Skin epidermis (tissue), 12 donors: ENCODE measurements at regions not wholly inside any gene's neighbourhood (a gene's known extent, or its start where the extent isn't known, plus 50 kb on each side); places are given as distances from the start of the nearest gene placed in this dataset.

ENCODE experiments used
- H3K27ac ChIP-seq, 21 experiments: fragments of 200-600 bp; sonication (generic) in 11 of 21; one replicate each; pipeline ENCODE4 v1.5.0; 2020; ENCODE audit warnings: mild to moderate bottlenecking in 3 of 21, inconsistent platforms in 2 of 21, moderate library complexity in 2 of 21
- H3K4me3 ChIP-seq, 7 experiments: fragments of 200-600 bp; sonication (generic) in 2 of 7; one replicate each; pipeline ENCODE4 v1.5.0; 2020; ENCODE audit warnings: inconsistent platforms in 2 of 7, mild to moderate bottlenecking in 2 of 7, moderate library complexity in 1 of 7

DNA sequence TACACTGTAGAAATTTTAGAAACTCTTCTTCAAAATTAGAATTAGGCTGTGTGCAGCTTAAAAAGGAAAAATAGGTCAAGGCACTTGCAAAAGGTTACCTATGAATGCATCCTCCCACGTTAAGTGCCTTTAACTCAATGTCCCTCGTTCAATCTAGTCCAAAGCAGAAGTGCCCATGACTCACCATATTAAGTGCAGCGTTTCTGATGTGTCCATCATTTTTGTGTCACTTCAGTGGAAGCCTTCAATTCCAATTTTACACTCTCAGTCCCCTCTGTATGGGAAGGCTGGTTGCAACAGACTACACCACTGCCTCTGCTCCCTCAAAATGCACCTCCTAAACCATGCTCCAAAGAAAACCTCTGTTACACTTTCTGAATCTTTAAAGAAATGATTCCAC is 53.4 kb downstream of the FOXB1 start:
- Histone ChIP-seq H3K27ac (no peak overlapping the region), H3K4me3 (no peak overlapping the region)

DNA sequence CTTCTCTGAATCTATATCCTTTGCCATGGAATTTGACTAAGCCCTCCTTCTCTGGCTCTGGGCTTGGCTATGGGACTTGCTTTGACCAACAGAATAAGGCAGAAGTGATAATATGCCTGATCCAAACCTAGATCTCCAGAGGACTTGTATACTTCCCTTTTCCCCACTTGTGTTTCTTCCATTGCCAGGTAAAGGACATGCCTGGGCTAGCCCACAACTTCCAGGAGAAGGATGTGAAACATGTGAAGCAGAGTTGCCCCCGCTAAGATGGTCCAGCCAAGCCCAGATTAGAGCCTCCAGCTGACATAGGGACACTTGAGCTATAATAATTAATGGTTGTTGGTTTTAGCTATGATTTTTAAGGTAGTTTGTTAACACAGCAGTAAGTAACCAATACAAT is 55.1 kb downstream of the FOXB1 start:
- no peak overlapping the region for H3K4me3 ChIP-seq
- no peak overlapping the region for H3K27ac ChIP-seq

DNA sequence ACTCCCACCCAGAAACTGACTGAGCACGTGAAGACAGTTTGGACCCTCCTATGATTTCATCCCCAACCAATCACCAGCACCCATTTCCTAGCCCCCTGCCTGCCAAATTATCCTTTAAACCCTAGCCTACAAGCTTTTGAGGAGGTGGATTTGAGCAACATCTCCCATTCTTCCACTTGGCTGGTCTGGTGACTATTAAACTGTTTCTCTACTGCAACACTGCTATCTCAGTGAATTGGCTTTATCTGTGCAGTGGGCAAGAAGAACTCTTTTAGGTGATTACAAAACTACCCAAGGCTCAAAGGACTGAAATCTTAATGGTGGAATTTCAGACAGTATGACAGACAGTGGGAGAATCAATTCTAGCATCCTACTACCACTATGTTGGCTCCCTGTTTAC is 57.6 kb downstream of the FOXB1 start:
- H3K4me3 ChIP-seq: no peak overlapping the region
- H3K27ac ChIP-seq: no peak overlapping the region

DNA sequence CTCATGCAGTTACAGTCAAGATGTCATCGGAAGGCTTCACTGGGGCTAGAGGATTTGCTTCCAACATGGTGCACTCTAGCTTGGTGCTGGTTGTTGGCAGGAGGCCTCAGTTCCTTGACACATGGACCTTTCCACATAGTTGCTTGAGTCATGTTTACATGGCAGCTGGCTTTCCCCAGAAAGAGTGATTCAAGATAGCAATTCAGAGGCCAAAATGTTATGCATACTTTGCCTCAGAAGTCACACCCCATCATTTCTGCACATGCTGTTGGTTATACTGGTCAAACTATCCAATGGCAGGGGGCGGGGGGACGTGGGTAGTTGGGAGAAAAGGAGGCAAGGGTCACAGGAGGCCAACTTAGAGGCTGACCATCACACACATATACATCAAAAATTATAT is 58.7 kb downstream of the FOXB1 start:
- no peak overlapping the region for H3K4me3 ChIP-seq
- no peak overlapping the region for H3K27ac ChIP-seq

DNA sequence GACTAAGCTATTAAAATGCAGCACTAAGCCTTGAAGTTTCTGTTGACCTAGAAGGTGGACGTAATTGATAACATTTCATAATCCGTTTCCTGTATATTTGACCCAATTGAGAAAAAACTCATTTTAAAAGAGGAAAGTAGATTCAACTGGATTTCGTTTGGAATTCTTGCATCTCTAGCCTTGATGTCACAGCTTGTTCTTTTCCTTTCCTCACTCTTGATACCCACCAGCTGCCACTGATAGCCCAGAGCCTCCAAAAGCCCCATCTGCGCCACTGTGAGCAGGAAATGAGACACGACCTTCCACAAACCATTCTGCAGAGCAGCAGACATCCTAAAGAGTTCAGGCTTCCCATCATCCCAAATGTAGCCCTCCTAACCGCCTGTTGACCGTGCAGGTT is 61.8 kb downstream of the FOXB1 start:
- Histone ChIP-seq H3K27ac (no peak overlapping the region), H3K4me3 (no peak overlapping the region)

DNA sequence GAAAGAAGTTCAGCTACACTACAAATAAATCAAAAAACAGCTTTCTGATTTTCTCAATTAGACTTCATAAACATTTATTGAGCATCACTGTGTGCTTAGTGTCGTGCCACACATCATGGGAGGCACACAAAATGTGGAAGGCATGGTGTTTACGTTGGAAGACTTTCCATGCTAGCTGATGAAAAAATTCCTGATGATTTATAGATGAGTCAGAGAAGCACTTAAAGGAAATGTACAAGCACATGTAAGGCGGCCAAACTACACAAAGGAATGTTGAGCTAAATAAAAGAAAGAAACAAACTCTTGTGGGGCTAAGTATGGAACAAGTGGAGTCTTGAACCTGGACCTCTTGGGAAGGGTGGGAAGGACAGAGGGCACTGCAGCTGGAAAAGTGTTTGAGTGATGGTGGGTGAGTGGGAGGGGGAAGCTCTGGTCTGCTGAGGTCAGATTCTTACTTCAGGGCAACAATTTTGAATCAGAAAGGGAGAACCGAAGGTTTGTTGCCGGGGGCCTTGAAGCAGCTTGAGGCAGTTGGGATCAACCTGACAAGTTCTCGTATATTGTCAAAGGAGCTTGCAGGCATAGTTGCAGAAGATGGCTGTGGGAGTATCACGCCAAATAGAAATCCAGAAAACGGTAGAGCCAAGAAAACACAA is 66.9 kb downstream of the FOXB1 start:
- H3K4me3 ChIP-seq: no peak overlapping the region

DNA sequence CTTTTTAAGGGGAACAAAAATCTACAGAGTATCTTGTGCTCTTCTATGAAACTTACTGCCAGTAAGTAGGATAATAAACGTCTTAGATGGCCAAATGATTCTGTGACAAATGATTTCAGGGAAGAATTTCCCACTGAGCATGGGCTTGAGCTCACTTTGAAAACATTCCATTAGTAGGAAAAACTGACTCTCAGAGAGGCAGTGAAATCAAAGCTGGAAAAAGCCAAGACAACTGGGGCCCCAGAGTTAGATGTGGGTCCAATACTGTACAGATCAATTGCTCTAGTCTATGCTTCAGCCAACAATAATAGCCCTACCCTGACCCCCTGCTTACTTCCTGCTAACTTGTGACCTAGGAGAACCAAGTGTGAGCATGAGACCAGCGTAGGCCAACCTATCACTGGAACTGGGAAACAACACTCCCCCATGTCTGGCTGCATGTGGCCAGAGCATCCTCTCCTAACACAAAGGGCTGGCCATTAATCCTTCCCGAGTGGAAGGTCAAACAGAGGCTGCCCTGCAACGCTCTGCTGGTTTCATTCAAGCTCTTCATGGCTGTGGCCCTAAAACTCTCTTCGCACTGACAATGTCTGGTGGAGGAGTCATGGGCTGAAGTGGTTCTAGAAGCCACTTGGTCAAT is 68.8 kb downstream of the FOXB1 start:
- H3K4me3 ChIP-seq: no peak overlapping the region

More for the DNA sequence above, 66.9 kb downstream of the FOXB1 start:
- no peak overlapping the region for H3K27ac ChIP-seq

DNA sequence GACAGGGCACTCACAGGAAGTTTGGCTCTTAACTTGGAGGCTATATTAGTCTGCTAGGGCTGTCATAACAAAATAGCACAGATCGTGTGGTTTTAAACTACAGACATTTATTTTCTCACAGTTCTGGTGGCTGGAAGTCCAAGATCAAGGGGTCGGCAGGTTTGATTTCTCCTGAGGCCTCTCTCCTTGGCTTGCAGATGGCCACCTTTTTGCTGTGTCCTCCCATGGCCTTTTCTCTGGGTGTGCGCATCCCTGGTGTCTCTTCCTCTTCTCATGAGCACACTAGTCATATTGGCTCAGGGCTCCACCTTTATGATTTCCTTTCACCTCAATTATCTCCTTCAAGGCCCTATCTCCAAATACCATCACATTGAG is 69.3 kb downstream of the FOXB1 start:
- Histone ChIP-seq H3K4me3 (no peak overlapping the region), H3K27ac (no peak overlapping the region)

More for the DNA sequence above, 68.8 kb downstream of the FOXB1 start:
- no peak overlapping the region for H3K27ac ChIP-seq

DNA sequence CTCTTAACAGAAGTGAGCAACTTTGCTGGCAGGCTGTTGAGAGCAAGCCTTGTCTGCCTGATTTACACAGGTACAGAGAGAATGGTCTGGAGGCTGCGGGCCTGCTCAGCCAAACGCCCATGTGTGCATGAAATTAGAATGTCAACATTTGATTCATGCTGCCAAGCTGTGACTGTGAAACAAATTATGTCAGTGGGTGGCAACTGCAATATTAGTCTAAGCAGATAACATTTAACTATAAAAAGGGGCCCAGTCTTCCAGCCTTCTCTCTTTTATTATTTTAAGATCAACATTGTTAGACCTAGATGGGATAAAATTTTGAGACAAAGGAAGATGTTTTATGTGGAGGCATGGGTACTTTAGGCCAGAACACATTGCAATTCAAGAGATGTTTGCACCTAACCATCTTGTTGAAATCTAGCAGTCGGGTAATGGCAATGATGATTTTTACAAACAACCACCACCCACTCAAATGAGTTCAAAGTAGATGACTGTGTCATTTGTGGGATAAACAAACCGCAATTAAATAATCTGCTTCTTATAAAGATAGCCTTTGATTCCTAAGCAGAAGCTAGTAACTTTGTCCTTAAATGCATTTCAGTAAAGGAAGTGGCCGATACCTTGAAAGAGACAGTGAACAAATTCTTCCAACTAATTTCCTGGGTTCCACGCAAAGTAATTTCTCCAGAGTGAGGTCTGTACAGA is 70.2 kb downstream of the FOXB1 start:
- Histone ChIP-seq H3K4me3 (no peak overlapping the region), H3K27ac (no peak overlapping the region)

DNA sequence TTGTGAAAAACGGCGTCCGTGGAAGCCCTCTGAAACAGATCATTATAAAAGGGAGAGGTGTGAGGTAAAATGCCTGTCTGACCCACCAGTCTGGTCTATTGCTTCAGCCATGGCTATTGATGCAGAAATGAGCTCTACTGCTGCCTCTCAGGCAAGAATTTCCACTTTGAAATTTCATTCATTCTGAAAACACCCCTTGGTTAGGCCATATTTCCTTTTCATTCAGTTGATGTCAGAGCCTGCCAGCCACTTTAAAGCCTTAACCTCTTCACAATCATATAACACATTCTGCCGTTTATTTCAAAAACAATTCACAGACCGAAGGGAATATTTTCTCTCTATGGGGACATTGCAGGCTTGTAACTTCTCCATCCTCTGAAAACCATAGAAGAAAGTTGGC is 71.9 kb downstream of the FOXB1 start:
- no peak overlapping the region for H3K27ac ChIP-seq
- H3K4me3 ChIP-seq: no peak overlapping the region

DNA sequence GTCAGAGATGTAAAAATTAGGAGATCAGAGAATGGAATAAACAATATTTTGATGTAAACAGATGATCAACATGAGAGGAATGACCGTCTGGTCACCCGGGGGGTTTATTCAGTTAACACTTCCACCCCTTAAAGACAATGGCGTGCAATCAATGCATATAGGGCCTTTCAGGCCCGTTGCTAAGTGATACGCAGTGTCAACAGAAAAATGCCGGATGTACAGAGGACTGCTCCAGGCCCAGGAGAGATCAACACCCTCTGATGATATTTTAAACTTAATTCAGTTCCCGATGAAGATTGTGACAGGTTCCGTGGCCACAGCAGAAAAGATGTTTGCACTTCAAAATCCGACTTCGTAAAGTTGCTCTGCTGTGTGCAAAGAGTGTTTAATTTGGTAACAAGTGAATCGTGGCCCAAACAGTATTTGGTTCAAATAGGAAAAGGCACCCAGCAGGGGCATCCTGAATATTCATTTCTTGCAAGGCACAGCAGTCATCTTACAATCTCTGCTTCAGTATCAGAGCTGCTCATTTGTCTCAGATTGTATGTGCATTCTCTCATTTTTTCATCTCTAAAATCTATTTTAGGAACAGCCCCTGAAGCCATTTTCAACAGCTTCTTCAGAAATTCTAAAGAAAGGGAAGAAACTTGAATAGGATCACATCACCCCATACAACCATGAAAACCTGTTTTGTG is 72.6 kb downstream of the FOXB1 start:
- Histone ChIP-seq H3K27ac (no peak overlapping the region), H3K4me3 (no peak overlapping the region)

DNA sequence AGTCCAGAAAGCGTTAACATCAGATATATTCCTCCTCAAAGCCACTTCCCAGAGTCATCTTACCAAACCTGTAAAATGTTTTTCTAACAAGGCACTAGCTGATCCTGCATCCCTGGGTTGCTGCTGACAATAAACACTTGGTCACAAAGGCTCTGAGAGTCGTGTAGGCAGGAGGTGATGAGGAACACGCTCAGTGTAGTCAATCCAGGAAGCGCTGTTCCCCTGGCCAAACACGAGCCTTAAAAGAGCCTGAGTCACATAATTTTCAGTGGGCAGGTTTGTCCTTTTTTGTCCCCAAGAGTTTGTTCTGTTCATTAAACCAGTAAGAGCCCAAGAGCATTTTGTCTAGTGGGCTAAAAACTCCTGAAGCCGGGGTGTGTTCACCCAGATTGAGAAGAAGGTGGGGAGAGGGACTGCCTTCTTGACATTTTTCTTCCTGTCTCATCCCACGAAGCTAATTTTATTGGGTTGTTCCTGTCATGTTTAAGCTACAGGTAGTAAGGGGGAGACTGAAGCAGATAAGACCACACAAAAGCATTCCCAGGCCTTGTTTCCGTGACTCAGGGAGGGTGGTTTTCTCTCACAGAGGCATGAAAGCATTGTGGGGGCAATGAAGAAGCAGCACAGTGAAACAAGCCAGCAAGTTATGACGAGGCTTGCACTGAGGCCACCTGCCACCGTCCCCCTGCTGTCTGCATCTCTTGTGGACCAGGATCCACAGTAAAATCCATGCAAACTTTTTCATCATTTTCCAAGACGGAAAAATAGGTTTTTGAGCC is 73.7 kb downstream of the FOXB1 start:
- Histone ChIP-seq H3K27ac (no peak overlapping the region), H3K4me3 (no peak overlapping the region)

DNA sequence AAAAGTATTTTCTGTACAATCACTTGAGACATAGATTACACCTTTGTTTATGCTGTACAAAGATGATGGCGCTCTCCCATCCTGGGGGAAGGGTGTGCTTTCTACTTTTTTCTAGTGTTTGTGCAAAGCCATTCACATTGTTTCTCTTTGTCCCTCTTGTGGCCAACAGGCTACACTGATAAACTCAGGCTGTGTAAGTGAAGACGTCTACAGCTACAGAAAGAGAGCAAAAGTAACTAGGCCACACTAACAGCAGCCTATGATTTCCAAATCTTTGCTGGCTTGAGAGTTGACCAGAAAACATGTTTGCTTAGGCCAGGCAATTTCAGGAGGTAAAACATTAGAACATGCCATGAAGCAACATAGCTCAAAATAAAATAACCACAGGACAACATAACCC is 75.1 kb downstream of the FOXB1 start:
- H3K4me3 ChIP-seq: no peak overlapping the region
- no peak overlapping the region for H3K27ac ChIP-seq

DNA sequence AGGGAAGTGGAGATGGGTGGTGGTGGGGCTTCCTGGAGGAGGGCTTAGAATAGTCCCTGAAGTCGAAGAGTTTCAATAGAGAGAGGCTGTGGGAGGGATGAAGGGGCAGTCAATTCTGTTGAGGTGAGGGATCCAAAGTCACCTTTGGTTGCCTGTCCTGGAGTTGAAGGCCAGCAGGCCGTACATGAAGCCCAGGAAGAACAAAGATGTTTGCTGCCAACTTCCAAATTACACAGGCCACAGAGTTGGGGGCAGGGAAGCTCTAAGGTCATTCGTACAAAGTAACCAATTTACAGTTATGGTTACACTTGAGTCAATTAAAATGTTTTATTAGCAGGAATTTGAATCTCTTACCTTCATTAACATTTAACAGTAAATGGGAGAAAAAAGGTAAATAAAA is 77.9 kb downstream of the FOXB1 start:
- H3K27ac ChIP-seq: no peak overlapping the region
- H3K4me3 ChIP-seq: no peak overlapping the region

DNA sequence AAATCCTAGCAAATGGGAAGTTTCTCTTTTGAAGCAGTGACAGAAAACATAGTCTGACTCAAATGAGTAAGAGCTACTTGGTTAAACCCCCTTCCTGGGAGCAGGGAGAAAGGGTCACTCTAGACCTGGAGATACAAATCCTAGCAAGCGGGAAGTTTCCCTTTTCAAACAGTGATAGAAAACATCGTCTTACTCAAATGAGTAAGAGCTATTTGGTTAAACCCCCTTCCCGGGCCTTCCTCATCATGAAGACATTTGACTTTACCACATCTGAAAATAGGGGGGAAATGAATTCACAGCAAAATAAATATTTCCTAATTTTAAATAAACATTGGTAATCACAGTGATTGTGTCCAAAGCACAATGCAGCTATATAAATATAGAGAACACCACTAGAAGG is 79.2 kb downstream of the FOXB1 start:
- H3K27ac ChIP-seq: no peak overlapping the region
- H3K4me3 ChIP-seq: no peak overlapping the region

DNA sequence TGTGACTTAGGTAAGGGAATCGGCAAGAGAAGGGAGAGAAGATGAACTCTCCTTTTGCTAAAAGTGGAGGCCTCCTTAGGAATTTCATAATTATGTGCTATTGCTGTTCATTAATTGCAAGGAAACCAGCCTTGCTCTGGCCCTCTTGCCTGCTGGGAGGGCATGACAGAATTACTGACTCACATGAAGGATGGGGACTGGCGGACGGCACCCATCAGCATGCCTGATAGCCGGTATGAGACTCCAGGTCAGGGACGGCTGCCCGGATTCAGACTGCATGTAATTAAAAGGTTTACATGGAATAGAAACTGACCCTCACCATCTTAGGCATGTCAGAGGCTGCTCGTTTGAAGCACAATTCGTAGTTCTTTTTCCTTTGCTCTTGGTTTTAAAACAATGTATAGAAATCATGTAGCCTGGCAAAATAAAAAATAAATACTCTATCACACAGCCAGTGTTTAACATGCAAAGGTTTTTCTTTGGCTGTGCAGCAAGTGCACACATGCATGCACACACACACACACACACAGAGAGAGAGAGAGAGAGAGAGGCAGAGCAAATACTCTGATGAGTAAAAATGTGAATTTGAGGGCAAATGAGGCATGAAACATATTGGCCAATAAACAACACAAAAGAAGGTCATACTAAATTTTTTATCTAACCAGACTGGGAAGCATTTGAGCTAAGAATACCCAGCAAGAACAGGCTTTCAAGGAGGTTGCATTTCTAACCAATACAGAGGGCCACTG is 82.7 kb downstream of the FOXB1 start:
- no peak overlapping the region for H3K27ac ChIP-seq
- H3K4me3 ChIP-seq: no peak overlapping the region

DNA sequence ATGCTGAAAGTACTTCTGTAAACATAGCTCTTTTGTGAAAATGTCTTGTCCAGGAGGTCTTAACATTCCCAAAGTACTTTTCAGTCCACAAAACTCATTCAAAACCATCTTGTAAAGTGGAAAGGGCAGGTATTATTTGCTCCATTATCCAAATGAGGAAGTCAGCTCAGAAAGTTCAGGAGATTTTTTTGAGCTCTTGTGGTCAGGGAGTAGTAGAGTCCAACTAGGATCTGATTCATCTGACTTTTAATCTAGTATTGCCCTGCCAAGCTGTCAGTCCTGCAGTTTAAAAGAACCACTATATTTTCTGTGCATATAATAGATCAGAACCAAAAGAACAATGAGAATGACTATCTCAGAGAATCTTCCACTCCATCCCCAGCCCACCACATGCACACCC is 83.5 kb downstream of the FOXB1 start:
- Histone ChIP-seq H3K4me3 (no peak overlapping the region), H3K27ac (no peak overlapping the region)

DNA sequence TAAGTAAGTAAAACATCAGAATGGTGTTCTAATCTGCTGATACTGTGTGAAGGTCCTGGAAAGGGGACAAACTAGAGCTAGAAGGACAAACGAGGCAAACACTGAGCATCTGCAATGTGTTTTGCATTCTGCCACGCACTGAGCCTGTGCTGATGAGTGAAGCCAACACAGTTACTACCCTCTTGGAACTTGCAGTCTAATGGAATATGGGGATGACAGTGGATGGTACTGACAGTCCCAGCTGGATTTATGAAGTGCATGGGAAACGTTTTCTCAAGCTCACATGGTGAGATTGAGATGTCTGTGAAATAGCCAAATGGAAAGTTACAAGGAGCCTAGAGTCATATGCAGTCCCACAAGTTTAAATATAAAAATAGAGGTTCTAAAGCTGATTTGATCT is 86.6 kb downstream of the FOXB1 start:
- H3K27ac ChIP-seq: peak overlapping the region in 1 of 21 experiments; percentile 4
- H3K4me3 ChIP-seq: no peak overlapping the region

DNA sequence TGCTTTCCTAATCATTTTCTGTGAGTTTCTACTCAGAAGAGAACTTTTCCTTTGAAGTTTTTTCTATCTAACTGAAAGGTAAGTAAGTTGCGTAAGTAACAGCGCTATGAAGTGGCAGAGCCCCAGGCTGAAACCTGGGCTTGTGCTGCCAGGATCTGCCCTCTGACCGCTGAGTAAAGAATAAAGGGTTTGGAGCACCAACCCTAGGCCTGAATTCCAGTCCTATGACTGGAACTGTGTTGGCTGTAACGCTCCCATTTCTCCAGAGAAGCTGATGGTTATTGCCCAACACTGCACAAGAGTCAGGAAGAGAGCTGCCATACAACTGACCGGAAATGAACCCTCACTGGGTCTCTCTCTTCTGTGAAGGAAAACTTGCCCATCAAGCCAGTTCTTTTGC is 87.0 kb downstream of the FOXB1 start:
- no peak overlapping the region for H3K27ac ChIP-seq
- no peak overlapping the region for H3K4me3 ChIP-seq
